Vagina (tissue), 2 donors: ENCODE measurements at regions not wholly inside any gene's neighbourhood (a gene's known extent, or its start where the extent isn't known, plus 50 kb on each side); places are given as distances from the start of the nearest gene placed in this dataset.

Experiments used
- DNase-seq, 2 donors: peaks; one replicate each; pipeline ENCODE4 v3.0.0-alpha.2; 2017; ENCODE audit errors: extremely low spot score in 2 of 2
- H3K27ac ChIP-seq: fragments of 200-600 bp; sonication (generic); one replicate; pipeline ENCODE4 v1.5.1; 2019
- H3K27me3 ChIP-seq: fragments of 200-600 bp; sonication (generic); one replicate; pipeline ENCODE4 v1.5.1; 2019
- H3K36me3 ChIP-seq, 2 donors: fragments of 200-600 bp; sonication (generic); one replicate each; pipeline ENCODE4 v1.5.1; 2017 to 2019
- H3K4me1 ChIP-seq: fragments of 200-600 bp; sonication (generic); one replicate; pipeline ENCODE4 v1.5.1; 2019
- H3K4me3 ChIP-seq, 2 donors: fragments of 200-600 bp; sonication (generic); 1 replicate in 1 of 2; 2 replicates in 1 of 2; pipeline ENCODE4 v1.5.1; 2016 to 2019
- H3K9me3 ChIP-seq: fragments of 200-600 bp; sonication (generic); one replicate; pipeline ENCODE4 v1.5.1; 2019
- POLR2A ChIP-seq, 2 donors: fragments of 450-650 bp; IDR thresholded peaks; one replicate each; pipeline ENCODE4 v1.6.1; 2017; ENCODE audit warnings: antibody characterized with exemption in 2 of 2, mild to moderate bottlenecking in 2 of 2, moderate library complexity in 2 of 2
- POLR2AphosphoS5 ChIP-seq, 2 donors: sonication (generic); formaldehyde crosslinking; IDR thresholded peaks; one replicate each; pipeline ENCODE4 v1.9.0; 2017; ENCODE audit warnings: antibody characterized with exemption in 2 of 2, mild to moderate bottlenecking in 2 of 2, low read depth in 1 of 2; ENCODE audit not compliant: insufficient read depth in 1 of 2
- intact Hi-C: fragments of 100-400 bp; cut with DNase I; formaldehyde crosslinking; loops from one replicate; pipeline ENCODE4 v1.15.1; 2023
- TF ChIP-seq, protein P1 (sequence below), 3 experiments: fragments of 450-650 bp in 2 of 3; fragments of 200-600 bp in 1 of 3; sonication (generic) in 1 of 3; IDR thresholded peaks; one replicate each; pipeline ENCODE4 v1.5.1; 2017 to 2019; ENCODE audit warnings: antibody characterized with exemption in 3 of 3, mild to moderate bottlenecking in 2 of 3, moderate library complexity in 2 of 3

DNA sequence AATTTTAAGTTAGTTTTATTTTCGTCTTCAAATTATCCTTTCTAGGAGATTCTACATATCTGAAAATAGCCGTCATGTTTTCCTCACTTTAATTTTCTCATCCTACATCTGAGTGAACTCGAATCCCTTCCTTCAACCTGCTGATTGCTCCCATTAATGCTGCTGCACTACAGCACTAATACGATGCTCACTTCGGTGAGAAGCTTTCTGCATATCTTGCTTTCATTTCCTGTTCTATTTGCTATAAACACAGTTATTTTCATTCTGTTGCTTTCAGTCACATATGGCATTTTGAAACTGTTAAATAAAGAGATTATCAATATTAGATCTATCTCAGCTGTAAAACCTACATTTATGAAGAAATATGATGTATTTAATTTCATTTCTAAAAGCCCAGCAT lies 749.2 kb downstream of the EFNA5 start:
- Histone ChIP-seq H3K9me3 (no peaks in the 10 kb centered on the region), H3K36me3 (no peaks in the 10 kb centered on the region), H3K27ac (no peak overlapping the region), H3K27me3 (no peaks in the 10 kb centered on the region), H3K4me3 (no peak overlapping the region), H3K4me1 (no peaks in the 10 kb centered on the region)
- intact Hi-C loops = no loop called here
- TF ChIP-seq, protein P1, sequence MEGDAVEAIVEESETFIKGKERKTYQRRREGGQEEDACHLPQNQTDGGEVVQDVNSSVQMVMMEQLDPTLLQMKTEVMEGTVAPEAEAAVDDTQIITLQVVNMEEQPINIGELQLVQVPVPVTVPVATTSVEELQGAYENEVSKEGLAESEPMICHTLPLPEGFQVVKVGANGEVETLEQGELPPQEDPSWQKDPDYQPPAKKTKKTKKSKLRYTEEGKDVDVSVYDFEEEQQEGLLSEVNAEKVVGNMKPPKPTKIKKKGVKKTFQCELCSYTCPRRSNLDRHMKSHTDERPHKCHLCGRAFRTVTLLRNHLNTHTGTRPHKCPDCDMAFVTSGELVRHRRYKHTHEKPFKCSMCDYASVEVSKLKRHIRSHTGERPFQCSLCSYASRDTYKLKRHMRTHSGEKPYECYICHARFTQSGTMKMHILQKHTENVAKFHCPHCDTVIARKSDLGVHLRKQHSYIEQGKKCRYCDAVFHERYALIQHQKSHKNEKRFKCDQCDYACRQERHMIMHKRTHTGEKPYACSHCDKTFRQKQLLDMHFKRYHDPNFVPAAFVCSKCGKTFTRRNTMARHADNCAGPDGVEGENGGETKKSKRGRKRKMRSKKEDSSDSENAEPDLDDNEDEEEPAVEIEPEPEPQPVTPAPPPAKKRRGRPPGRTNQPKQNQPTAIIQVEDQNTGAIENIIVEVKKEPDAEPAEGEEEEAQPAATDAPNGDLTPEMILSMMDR (IDR thresholded peaks at IDR 0.05) = no peak
- TF ChIP-seq POLR2AphosphoS5 (IDR thresholded peaks at IDR 0.05; ENCODE audit: insufficient read depth in 1 of 2, low read depth in 1 of 2) (no peak), POLR2A (IDR thresholded peaks at IDR 0.05) (no peak)
- no peak for DNase-seq

DNA sequence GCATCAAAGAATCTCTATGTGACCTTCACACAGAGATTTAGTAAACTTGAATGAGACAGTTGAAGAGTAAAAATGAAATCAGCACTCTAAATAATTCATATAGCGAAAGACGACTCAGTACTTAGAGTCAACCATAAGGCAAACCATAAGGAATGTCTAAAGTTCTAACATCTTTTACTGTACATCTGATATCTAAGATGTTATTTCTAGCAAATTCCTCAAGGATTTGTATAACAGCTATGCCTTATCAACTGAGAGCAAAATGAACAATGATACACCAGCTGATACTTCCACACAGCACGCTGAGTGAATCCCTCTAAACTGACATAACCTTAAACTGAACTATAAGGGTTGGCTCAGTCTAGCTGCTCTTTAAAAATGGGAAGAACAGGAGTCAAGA lies 760.3 kb downstream of the EFNA5 start:
- DNase-seq = no peak
- H3K27ac ChIP-seq = no peak overlapping the region
- H3K4me1 ChIP-seq = no peaks in the 10 kb centered on the region
- H3K36me3 ChIP-seq = no peaks in the 10 kb centered on the region
- H3K9me3 ChIP-seq = no peaks in the 10 kb centered on the region
- no peaks in the 10 kb centered on the region for H3K27me3 ChIP-seq
- no peak overlapping the region for H3K4me3 ChIP-seq
- intact Hi-C loops = no loop called here
- TF ChIP-seq, protein P1 (IDR thresholded peaks at IDR 0.05) = no peak
- no peak for TF ChIP-seq POLR2A (IDR thresholded peaks at IDR 0.05)
- no peak for TF ChIP-seq POLR2AphosphoS5 (IDR thresholded peaks at IDR 0.05; ENCODE audit: insufficient read depth in 1 of 2, low read depth in 1 of 2)

DNA sequence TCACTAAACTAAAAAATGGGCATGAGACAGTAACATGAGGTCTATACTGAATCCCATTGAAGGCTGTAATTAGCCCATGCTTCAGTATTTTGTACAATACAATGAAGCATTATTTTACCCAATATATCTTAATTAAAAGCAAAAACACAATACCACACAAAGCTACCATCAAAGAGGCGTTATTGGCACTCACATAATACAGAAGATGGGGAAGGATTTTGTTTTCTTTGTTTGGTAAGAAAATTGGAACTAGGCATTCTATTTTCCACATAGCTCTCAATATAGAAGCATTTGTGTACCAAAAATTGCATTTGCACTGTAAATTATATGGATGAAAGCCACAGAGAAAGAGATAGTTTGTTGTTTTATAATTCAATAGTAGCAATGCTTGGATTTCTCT lies 761.0 kb downstream of the EFNA5 start:
- no peak for TF ChIP-seq POLR2AphosphoS5 (IDR thresholded peaks at IDR 0.05; ENCODE audit: insufficient read depth in 1 of 2, low read depth in 1 of 2)
- no peak for TF ChIP-seq POLR2A (IDR thresholded peaks at IDR 0.05)
- TF ChIP-seq, protein P1 (IDR thresholded peaks at IDR 0.05) = no peak
- Histone ChIP-seq H3K27me3 (no peaks in the 10 kb centered on the region), H3K27ac (no peak overlapping the region), H3K4me1 (no peaks in the 10 kb centered on the region), H3K9me3 (no peaks in the 10 kb centered on the region), H3K36me3 (no peaks in the 10 kb centered on the region), H3K4me3 (no peak overlapping the region)
- intact Hi-C loops = no loop called here
- no peak for DNase-seq

DNA sequence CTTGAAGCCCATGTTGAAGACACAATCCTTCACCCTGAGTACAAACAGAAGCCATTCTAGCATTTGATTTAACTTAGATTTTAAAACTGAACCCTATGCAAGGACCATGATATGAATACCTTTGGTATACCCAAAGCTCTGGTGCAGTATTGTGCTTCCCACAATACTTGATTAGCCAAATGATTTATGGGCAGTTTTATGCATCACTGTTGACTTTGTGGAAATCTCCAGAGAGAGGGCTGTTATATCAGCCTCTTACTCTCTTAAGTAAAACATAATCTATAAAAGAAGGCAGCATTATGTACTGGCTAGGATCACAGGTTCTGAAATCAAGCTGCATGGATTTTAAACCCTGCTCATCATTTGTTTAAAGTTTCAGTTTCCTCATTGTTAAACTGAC lies 762.8 kb downstream of the EFNA5 start:
- Histone ChIP-seq H3K9me3 (no peaks in the 10 kb centered on the region), H3K36me3 (no peaks in the 10 kb centered on the region), H3K4me1 (no peaks in the 10 kb centered on the region), H3K27ac (no peak overlapping the region), H3K4me3 (no peak overlapping the region), H3K27me3 (no peaks in the 10 kb centered on the region)
- intact Hi-C loops = no loop called here
- no peak for DNase-seq
- TF ChIP-seq POLR2AphosphoS5 (IDR thresholded peaks at IDR 0.05; ENCODE audit: insufficient read depth in 1 of 2, low read depth in 1 of 2) (no peak), POLR2A (IDR thresholded peaks at IDR 0.05) (no peak)
- TF ChIP-seq, protein P1 (IDR thresholded peaks at IDR 0.05) = no peak

DNA sequence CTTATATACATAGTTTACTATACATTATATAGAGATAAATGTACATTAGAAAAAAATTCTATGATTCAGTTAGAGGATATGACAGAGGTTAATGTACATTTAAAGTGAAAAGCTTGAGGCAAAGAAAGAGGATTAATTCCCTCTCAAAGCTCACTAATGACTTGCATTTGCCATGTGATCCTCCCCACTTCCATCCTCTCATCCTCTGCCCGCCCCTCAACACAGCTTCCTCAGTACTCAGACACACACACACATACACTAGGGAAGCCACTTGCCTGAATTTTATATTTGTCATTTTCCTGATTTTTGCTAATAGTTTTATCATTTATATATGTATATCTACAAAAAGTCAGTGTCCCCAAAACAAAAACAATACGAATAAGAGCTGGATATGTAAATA lies 764.5 kb downstream of the EFNA5 start:
- Histone ChIP-seq H3K4me3 (no peak overlapping the region), H3K4me1 (no peaks in the 10 kb centered on the region), H3K36me3 (no peaks in the 10 kb centered on the region), H3K27ac (no peak overlapping the region), H3K27me3 (no peaks in the 10 kb centered on the region), H3K9me3 (no peaks in the 10 kb centered on the region)
- intact Hi-C loops = no loop called here
- no peak for DNase-seq
- no peak for TF ChIP-seq POLR2AphosphoS5 (IDR thresholded peaks at IDR 0.05; ENCODE audit: insufficient read depth in 1 of 2, low read depth in 1 of 2)
- TF ChIP-seq, protein P1 (IDR thresholded peaks at IDR 0.05) = no peak
- TF ChIP-seq POLR2A (IDR thresholded peaks at IDR 0.05) = no peak
